Smooth muscle cell (in vitro differentiated cells): ENCODE measurements at regions not wholly inside any gene's neighbourhood (a gene's known extent, or its start where the extent isn't known, plus 50 kb on each side); places are given as distances from the start of the nearest gene placed in this dataset.

Experiments used
- DNase-seq: peaks from one replicate; lab custom pipeline; 2025; ENCODE audit not compliant: unreplicated experiment; lab: John Stamatoyannopoulos, UW
- H2AFZ ChIP-seq: fragments of 200-600 bp; sonication (generic); 2 replicates; pipeline ENCODE4 v1.6.0; 2016; ENCODE audit warnings: antibody characterized with exemption, low read depth, mild to moderate bottlenecking
- H3F3A ChIP-seq: fragments of 200-600 bp; sonication (generic); 2 replicates; pipeline ENCODE4 v1.6.0; 2017; ENCODE audit warnings: antibody characterized with exemption, low read depth
- H3K27ac ChIP-seq: fragments of 200-600 bp; sonication (generic); 2 replicates; pipeline ENCODE4 v1.5.1; 2016; ENCODE audit warnings: low read depth, mild to moderate bottlenecking
- H3K27me3 ChIP-seq: fragments of 200-600 bp; sonication (generic); 2 replicates; pipeline ENCODE4 v1.6.1; 2016; ENCODE audit warnings: low read depth, mild to moderate bottlenecking
- H3K36me3 ChIP-seq: fragments of 200-600 bp; sonication (generic); 2 replicates; pipeline ENCODE4 v1.5.1; 2016; ENCODE audit warnings: low read depth
- H3K4me1 ChIP-seq: fragments of 200-600 bp; sonication (generic); 2 replicates; pipeline ENCODE4 v1.5.1; 2016; ENCODE audit warnings: low read depth
- H3K4me2 ChIP-seq: fragments of 200-600 bp; sonication (generic); 2 replicates; pipeline ENCODE4 v1.6.0; 2016; ENCODE audit warnings: mild to moderate bottlenecking
- H3K4me3 ChIP-seq: fragments of 200-600 bp; sonication (generic); 2 replicates; pipeline ENCODE4 v1.5.1; 2016; ENCODE audit warnings: mild to moderate bottlenecking
- H3K79me2 ChIP-seq: fragments of 200-600 bp; sonication (generic); 2 replicates; pipeline ENCODE4 v1.6.0; 2016; ENCODE audit warnings: low read depth, mild to moderate bottlenecking
- H3K9ac ChIP-seq: fragments of 200-600 bp; sonication (generic); 2 replicates; pipeline ENCODE4 v1.6.0; 2016; ENCODE audit warnings: low read depth
- H3K9me3 ChIP-seq: fragments of 200-600 bp; sonication (generic); replicated peaks from 2 replicates; pipeline ENCODE4 v1.5.1; 2016; ENCODE audit warnings: low read depth
- H4K20me1 ChIP-seq: fragments of 200-600 bp; sonication (generic); 2 replicates; pipeline ENCODE4 v1.6.0; 2016; ENCODE audit warnings: low read depth
- WGBS: methylation state at CpG from one replicate; pipeline ENCODE4 v1.1.7; 2016; ENCODE audit warnings: low lambda C conversion rate; 5-methylcytosine and 5-hydroxymethylcytosine counted together
- TF ChIP-seq, protein P1 (sequence below): fragments of 200-600 bp; sonication (generic); IDR thresholded peaks from 2 replicates; pipeline ENCODE4 v1.5.1; 2017; ENCODE audit warnings: borderline replicate concordance, mild to moderate bottlenecking, antibody characterized with exemption; ENCODE audit not compliant: insufficient read depth, poor library complexity, severe bottlenecking

DNA sequence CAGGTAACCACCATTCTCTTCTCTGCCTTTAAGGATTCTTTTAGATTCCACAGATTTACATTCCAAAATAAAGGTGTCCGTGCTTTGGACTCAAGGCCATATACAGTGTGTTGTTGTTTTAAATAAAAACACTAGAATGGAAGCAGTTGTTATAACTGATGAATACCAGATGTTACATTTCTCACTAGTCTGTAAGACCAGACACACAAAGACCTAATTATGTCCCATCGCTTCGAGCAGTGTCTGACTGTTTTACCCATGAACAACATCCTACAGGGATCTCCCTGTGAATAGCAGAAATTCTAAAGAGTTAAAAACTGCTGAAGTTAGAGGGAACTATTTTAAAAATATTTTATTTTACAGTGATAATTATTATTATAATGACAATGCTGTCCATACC, 574.7 kb upstream of the ZP4 start:
- Histone ChIP-seq H3K9ac (no peak overlapping the region), H2AFZ (peak overlapping the region; percentile 17), H4K20me1 (no peaks in the 10 kb centered on the region), H3K4me2 (peak overlapping the region; percentile 54), H3K79me2 (no peaks in the 10 kb centered on the region), H3K9me3 (no peaks in the 10 kb centered on the region), H3K4me1 (peaks cover 8% of the 10 kb centered on the region), H3K27me3 (no peaks in the 10 kb centered on the region), H3K27ac (peak overlapping the region; percentile 15), H3K36me3 (no peaks in the 10 kb centered on the region), H3K4me3 (no peak overlapping the region), H3F3A (no peaks in the 10 kb centered on the region)
- WGBS: 18% methylated on average over 3 of the region's 3 CpGs
- DNase-seq: no peak
- TF ChIP-seq, protein P1, sequence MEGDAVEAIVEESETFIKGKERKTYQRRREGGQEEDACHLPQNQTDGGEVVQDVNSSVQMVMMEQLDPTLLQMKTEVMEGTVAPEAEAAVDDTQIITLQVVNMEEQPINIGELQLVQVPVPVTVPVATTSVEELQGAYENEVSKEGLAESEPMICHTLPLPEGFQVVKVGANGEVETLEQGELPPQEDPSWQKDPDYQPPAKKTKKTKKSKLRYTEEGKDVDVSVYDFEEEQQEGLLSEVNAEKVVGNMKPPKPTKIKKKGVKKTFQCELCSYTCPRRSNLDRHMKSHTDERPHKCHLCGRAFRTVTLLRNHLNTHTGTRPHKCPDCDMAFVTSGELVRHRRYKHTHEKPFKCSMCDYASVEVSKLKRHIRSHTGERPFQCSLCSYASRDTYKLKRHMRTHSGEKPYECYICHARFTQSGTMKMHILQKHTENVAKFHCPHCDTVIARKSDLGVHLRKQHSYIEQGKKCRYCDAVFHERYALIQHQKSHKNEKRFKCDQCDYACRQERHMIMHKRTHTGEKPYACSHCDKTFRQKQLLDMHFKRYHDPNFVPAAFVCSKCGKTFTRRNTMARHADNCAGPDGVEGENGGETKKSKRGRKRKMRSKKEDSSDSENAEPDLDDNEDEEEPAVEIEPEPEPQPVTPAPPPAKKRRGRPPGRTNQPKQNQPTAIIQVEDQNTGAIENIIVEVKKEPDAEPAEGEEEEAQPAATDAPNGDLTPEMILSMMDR: no peak

DNA sequence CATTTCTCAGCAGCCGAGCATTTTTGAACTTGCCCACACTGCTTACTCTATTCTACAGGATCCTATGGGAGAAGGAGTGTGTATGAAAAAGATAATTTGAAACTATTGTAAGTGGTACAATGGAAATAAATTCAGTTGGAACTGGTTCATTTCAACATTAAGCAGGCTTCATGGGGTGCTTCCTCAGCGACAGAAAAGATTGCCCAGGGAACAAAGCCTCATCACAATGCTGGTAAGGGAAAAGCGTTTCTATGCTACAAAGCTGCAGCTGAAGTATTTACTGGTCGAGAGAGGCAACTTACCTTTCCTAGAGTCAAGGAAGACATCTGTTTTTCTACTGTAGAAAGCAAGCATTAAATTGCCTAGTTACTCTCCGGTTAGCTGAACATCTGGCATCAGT, 568.2 kb upstream of the ZP4 start:
- H4K20me1 ChIP-seq: no peaks in the 10 kb centered on the region
- 73% methylated on average over 5 of the region's 5 CpGs for WGBS
- peaks cover 15% of the 10 kb centered on the region for H3K4me1 ChIP-seq
- no peak overlapping the region for H3K27ac ChIP-seq
- H3K27me3 ChIP-seq: no peaks in the 10 kb centered on the region
- no peak overlapping the region for H3K4me2 ChIP-seq
- H3K9me3 ChIP-seq: no peaks in the 10 kb centered on the region
- H3K36me3 ChIP-seq: no peaks in the 10 kb centered on the region
- H3K79me2 ChIP-seq: no peaks in the 10 kb centered on the region
- no peaks in the 10 kb centered on the region for H3F3A ChIP-seq
- H3K4me3 ChIP-seq: no peak overlapping the region
- TF ChIP-seq, protein P1: no peak
- H3K9ac ChIP-seq: no peak overlapping the region
- no peak overlapping the region for H2AFZ ChIP-seq
- DNase-seq: no peak

DNA sequence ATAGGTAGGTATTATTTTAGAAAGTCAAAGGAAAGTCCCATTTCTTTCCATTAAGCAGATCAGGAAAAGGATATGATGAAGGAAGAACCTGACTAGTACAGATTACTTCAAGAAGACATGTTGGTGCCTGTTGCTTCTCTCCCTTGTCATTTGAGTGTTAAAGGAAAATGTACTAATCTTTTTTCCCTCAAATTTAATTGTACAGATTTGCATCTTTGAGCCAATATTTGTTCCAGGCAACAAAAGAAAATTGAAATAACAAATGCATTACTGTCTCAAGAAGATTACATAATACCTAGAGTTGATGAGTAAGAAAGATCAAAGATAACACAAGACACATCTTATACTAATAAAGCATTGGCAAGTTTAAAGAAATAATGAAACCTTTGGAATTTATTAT, 566.9 kb upstream of the ZP4 start:
- Histone ChIP-seq H3K79me2 (no peaks in the 10 kb centered on the region), H3K4me2 (no peak overlapping the region), H3K4me3 (no peak overlapping the region), H3F3A (no peaks in the 10 kb centered on the region), H2AFZ (no peak overlapping the region), H3K4me1 (peaks cover 15% of the 10 kb centered on the region), H4K20me1 (no peaks in the 10 kb centered on the region), H3K9ac (no peak overlapping the region), H3K27me3 (no peaks in the 10 kb centered on the region), H3K27ac (no peak overlapping the region), H3K36me3 (no peaks in the 10 kb centered on the region), H3K9me3 (no peaks in the 10 kb centered on the region)
- DNase-seq: no peak
- TF ChIP-seq, protein P1: no peak

DNA sequence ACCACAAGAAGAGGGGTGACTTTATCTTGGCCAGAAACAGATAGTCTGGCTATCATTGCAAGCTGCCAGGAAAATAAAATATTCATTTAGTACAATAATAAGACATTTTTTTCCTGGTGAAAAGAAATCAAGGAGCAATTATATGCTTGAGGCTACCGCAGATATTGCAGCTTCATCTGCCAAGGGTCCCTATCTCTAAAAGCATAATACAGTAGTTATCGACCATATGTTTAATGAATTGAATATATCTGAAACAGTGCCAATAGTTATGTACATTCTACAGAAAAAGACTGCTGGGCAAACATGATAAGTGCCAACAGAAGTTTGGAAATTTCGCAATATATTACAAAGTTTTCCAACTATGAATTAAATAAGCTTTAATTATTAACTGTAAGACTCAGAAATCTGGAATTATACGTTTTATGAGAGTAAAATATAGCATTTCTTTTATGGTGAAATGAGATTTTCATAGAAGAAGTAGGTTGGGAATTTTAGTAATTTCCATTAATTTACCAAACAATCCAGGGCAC, 561.1 kb upstream of the ZP4 start:
- Histone ChIP-seq H4K20me1 (no peaks in the 10 kb centered on the region), H3K27me3 (no peaks in the 10 kb centered on the region), H3F3A (no peaks in the 10 kb centered on the region), H3K36me3 (no peaks in the 10 kb centered on the region), H3K79me2 (no peaks in the 10 kb centered on the region), H3K4me1 (no peaks in the 10 kb centered on the region), H3K4me3 (no peak overlapping the region), H3K4me2 (no peak overlapping the region), H3K9me3 (no peaks in the 10 kb centered on the region), H3K9ac (no peak overlapping the region), H2AFZ (no peak overlapping the region), H3K27ac (no peak overlapping the region)
- TF ChIP-seq, protein P1: no peak
- 85% methylated on average over 4 of the region's 4 CpGs for WGBS
- DNase-seq: no peak
